ENCODE measurements at regions not wholly inside any gene's neighbourhood (a gene's known extent, or its start where the extent isn't known, plus 50 kb on each side); places are given as distances from the start of the nearest gene placed in this dataset.

- Mint-ChIP-seq H3K4me3 (no peak overlapping the region), H3K27ac (no peak overlapping the region)
These were observed 157.6 kb upstream of the IRX2 start for GRCh38 chr5:2909035-2909434.

GRCh38 chr5:2908086-2908485 lies 156.6 kb upstream of the IRX2 start:
- no peaks in the 10 kb centered on the region for H3K36me3 Mint-ChIP-seq
- peaks cover 7 to 36% of the 10 kb centered on the region in 2 donors for H3K9me3 ChIP-seq (replicated peaks in 1 of 2; ENCODE audit: control insufficient read depth in 1 of 2, insufficient read depth in 1 of 2, low read length in 2 of 2)
- no peaks in the 10 kb centered on the region for H3K4me1 ChIP-seq (ENCODE audit: control insufficient read depth in 1 of 2, insufficient read depth in 2 of 2, low read length in 2 of 2)
- no peak overlapping the region for H3K27ac Mint-ChIP-seq
- H3K4me3 ChIP-seq (replicated peaks in 1 of 3; ENCODE audit: low read depth in 2 of 3, low read length in 3 of 3), result no peak overlapping the region
- WGBS (ENCODE audit: insufficient coverage), result 96% methylated on average over 2 of the region's 4 CpGs
- H3K9me3 Mint-ChIP-seq, result peaks cover 0 to 16% (median 8%) of the 10 kb centered on the region in 7 donors
- no peak overlapping the region for H3K9ac ChIP-seq (ENCODE audit: insufficient read depth, low read length, poor library complexity, severe bottlenecking)
- DNase-seq, result no peak
- no peak overlapping the region for H3K4me2 ChIP-seq (replicated peaks; ENCODE audit: extremely low read depth, low read length, poor library complexity, severe bottlenecking)
- H3K4me1 Mint-ChIP-seq, result no peaks in the 10 kb centered on the region
- no peak overlapping the region for H3K27ac ChIP-seq (ENCODE audit: low read depth in 1 of 2, low read length in 2 of 2)
- no peaks in the 10 kb centered on the region for H3K79me2 ChIP-seq (ENCODE audit: insufficient read depth, low read length)
- H4K20me1 ChIP-seq (ENCODE audit: insufficient read depth, low read length), result no peaks in the 10 kb centered on the region
- TF ChIP-seq CTCF (IDR thresholded peaks at IDR 0.05), result no peak
- H3K4me3 Mint-ChIP-seq, result no peak overlapping the region
- no peaks in the 10 kb centered on the region for H3K27me3 ChIP-seq (ENCODE audit: control insufficient read depth in 2 of 2, insufficient read depth in 2 of 2, low read length in 2 of 2)
- H3K27me3 Mint-ChIP-seq (ENCODE audit: low read depth in 3 of 3), result peaks cover 0 to 4% (median 1%) of the 10 kb centered on the region in 3 donors
- H2AFZ ChIP-seq (ENCODE audit: insufficient read depth, low read depth, low read length, poor library complexity, severe bottlenecking), result no peak overlapping the region
- no peaks in the 10 kb centered on the region for H3K36me3 ChIP-seq (replicated peaks in 1 of 2; ENCODE audit: control insufficient read depth in 1 of 2, insufficient read depth in 2 of 2, low read length in 2 of 2)
- intact Hi-C loops (cut with micrococcal nuclease), result no loop called here

More at GRCh38 chr5:2909035-2909434, 157.6 kb upstream of the IRX2 start:
- Histone ChIP-seq H3K27ac (ENCODE audit: low read depth in 1 of 2, low read length in 2 of 2) (no peak overlapping the region), H3K4me3 (replicated peaks in 1 of 3; ENCODE audit: low read depth in 2 of 3, low read length in 3 of 3) (no peak overlapping the region), H3K9me3 (replicated peaks in 1 of 2; ENCODE audit: control insufficient read depth in 1 of 2, insufficient read depth in 1 of 2, low read length in 2 of 2) (peaks cover 7 to 31% of the 10 kb centered on the region in 2 donors), H4K20me1 (ENCODE audit: insufficient read depth, low read length) (no peaks in the 10 kb centered on the region), H3K79me2 (ENCODE audit: insufficient read depth, low read length) (no peaks in the 10 kb centered on the region), H2AFZ (ENCODE audit: insufficient read depth, low read depth, low read length, poor library complexity, severe bottlenecking) (no peak overlapping the region), H3K27me3 (ENCODE audit: control insufficient read depth in 2 of 2, insufficient read depth in 2 of 2, low read length in 2 of 2) (no peaks in the 10 kb centered on the region), H3K9ac (ENCODE audit: insufficient read depth, low read length, poor library complexity, severe bottlenecking) (no peak overlapping the region), H3K36me3 (replicated peaks in 1 of 2; ENCODE audit: control insufficient read depth in 1 of 2, insufficient read depth in 2 of 2, low read length in 2 of 2) (no peaks in the 10 kb centered on the region), H3K4me1 (ENCODE audit: control insufficient read depth in 1 of 2, insufficient read depth in 2 of 2, low read length in 2 of 2) (no peaks in the 10 kb centered on the region), H3K4me2 (replicated peaks; ENCODE audit: extremely low read depth, low read length, poor library complexity, severe bottlenecking) (no peak overlapping the region)
- TF ChIP-seq CTCF (IDR thresholded peaks at IDR 0.05), result no peak
- H3K4me1 Mint-ChIP-seq, result no peaks in the 10 kb centered on the region
- intact Hi-C loops (cut with micrococcal nuclease), result no loop called here
- peaks cover 0 to 4% (median 1%) of the 10 kb centered on the region in 3 donors for H3K27me3 Mint-ChIP-seq (ENCODE audit: low read depth in 3 of 3)
- peaks cover 2 to 14% (median 9%) of the 10 kb centered on the region in 7 donors for H3K9me3 Mint-ChIP-seq
- DNase-seq, result no peak
- 96% methylated on average over 10 of the region's 10 CpGs for WGBS (ENCODE audit: insufficient coverage)
- no peaks in the 10 kb centered on the region for H3K36me3 Mint-ChIP-seq
